Psoas muscle (tissue), 7 donors: ENCODE measurements at regions not wholly inside any gene's neighbourhood (a gene's known extent, or its start where the extent isn't known, plus 50 kb on each side); places are given as distances from the start of the nearest gene placed in this dataset.

Experiments used
- ATAC-seq, 4 donors: fragments of 200-7000 bp; cut with Tn5 transposase; one replicate each; pipeline ENCODE4 v1.9.1; 2020; ENCODE audit warnings: moderate library complexity in 3 of 4, mild to moderate bottlenecking in 2 of 4
- DNase-seq, 2 donors: peaks; one replicate each; pipeline ENCODE4 v3.0.0-alpha.2; 2020
- H3K27ac ChIP-seq: fragments of 200-600 bp; one replicate; pipeline ENCODE4 v1.8.0; 2022
- H3K27me3 ChIP-seq, 3 donors: fragments of 200-600 bp in 1 of 3; one replicate each; pipeline versions ENCODE4 v1.6.1 to v1.8.0; 2013 to 2022; ENCODE audit warnings: low read length in 2 of 3, mild to moderate bottlenecking in 2 of 3, moderate library complexity in 1 of 3; ENCODE audit not compliant: insufficient read depth in 3 of 3
- H3K36me3 ChIP-seq, 2 donors: fragments of 200-600 bp in 1 of 2; one replicate each; pipeline versions ENCODE4 v1.6.1 to v1.8.0; 2013 to 2022; ENCODE audit warnings: low read depth in 1 of 2, mild to moderate bottlenecking in 1 of 2, moderate library complexity in 1 of 2; ENCODE audit not compliant: insufficient read depth in 1 of 2
- H3K4me1 ChIP-seq: fragments of 200-600 bp; one replicate; pipeline ENCODE4 v1.8.0; 2022
- H3K4me3 ChIP-seq: fragments of 200-600 bp; one replicate; pipeline ENCODE4 v1.8.0; 2022; ENCODE audit warnings: mild to moderate bottlenecking
- H3K9me3 ChIP-seq: fragments of 200-600 bp; one replicate; pipeline ENCODE4 v1.8.0; 2022
- WGBS, 3 donors: extraction: QIAGEN DNeasy Blood & Tissue Kit; methylation state at CpG; one replicate each; pipeline versions ENCODE4 v1.1.6 to v1.1.7; 2013; 5-methylcytosine and 5-hydroxymethylcytosine counted together
- intact Hi-C, 2 donors: fragments of 100-400 bp; cut with DNase I; formaldehyde crosslinking; loops; one replicate each; pipeline versions ENCODE4 v1.11.0 to v1.14.2; 2022
- TF ChIP-seq, protein P1 (sequence below): fragments of 200-600 bp; IDR thresholded peaks from one replicate; pipeline ENCODE4 v1.8.0; 2022; ENCODE audit warnings: antibody characterized with exemption
- donor health status: healthy with polysubstance abuse.
- donor health status: DM: no; HTN: no; CAD: no; lungs with moderate emphysema.
- donor health status: Bipolar disorder and iron deficiency.
- donor health status: healthy.
- donor health status: DM: yes; HTN: yes; CAD: no.
- donor health status: DM: no; HTN: no; CAD: no.
- donor health status: DM: yes; HTN: yes; CAD: no.

GRCh38 chr10:108757946-108758345, 1165.4 kb downstream of the XPNPEP1 start:
- no peak overlapping the region for H3K4me3 ChIP-seq
- 56 to 67% (median 59%) methylated on average over 1 of the region's 1 CpG for WGBS, 3 donors
- no peaks in the 10 kb centered on the region for H3K36me3 ChIP-seq
- no peaks in the 10 kb centered on the region for H3K4me1 ChIP-seq
- no peak for DNase-seq
- H3K9me3 ChIP-seq: no peaks in the 10 kb centered on the region
- no peak overlapping the region for H3K27ac ChIP-seq
- intact Hi-C loops: no loop called here
- TF ChIP-seq, protein P1, sequence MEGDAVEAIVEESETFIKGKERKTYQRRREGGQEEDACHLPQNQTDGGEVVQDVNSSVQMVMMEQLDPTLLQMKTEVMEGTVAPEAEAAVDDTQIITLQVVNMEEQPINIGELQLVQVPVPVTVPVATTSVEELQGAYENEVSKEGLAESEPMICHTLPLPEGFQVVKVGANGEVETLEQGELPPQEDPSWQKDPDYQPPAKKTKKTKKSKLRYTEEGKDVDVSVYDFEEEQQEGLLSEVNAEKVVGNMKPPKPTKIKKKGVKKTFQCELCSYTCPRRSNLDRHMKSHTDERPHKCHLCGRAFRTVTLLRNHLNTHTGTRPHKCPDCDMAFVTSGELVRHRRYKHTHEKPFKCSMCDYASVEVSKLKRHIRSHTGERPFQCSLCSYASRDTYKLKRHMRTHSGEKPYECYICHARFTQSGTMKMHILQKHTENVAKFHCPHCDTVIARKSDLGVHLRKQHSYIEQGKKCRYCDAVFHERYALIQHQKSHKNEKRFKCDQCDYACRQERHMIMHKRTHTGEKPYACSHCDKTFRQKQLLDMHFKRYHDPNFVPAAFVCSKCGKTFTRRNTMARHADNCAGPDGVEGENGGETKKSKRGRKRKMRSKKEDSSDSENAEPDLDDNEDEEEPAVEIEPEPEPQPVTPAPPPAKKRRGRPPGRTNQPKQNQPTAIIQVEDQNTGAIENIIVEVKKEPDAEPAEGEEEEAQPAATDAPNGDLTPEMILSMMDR: no peak
- H3K27me3 ChIP-seq: no peaks in the 10 kb centered on the region
- no peak for ATAC-seq

DNA sequence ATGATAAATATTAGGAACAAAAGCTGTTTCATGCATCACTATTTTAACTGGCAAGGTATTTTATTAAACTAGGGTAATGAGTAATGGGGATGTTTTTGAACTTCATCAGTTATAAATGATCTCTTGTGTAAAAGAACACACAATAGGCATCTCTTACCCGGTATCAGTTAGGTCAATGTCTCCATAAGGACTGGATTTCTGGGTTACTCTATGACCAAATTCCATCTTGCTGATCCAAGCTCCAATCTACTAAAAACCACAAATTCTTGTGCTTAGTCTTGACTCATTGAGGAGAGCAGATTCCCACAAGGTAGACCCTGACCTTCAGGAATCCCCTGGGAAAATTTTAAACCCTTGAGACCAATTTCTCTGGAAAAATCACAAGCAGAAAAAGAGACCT, 1167.7 kb downstream of the XPNPEP1 start:
- Histone ChIP-seq H3K4me3 (no peak overlapping the region), H3K36me3 (no peaks in the 10 kb centered on the region), H3K27me3 (no peaks in the 10 kb centered on the region), H3K9me3 (no peaks in the 10 kb centered on the region), H3K27ac (no peak overlapping the region), H3K4me1 (no peaks in the 10 kb centered on the region)
- DNase-seq (no peak), ATAC-seq (no peak)
- intact Hi-C loops: no loop called here
- 82 to 85% (median 85%) methylated on average over 1 of the region's 1 CpG for WGBS, 3 donors
- TF ChIP-seq, protein P1: no peak

GRCh38 chr10:108753326-108753725, 1170.0 kb downstream of the XPNPEP1 start:
- WGBS, 3 donors: 23 to 39% (median 35%) methylated on average over 2 of the region's 2 CpGs
- ATAC-seq: no peak
- Histone ChIP-seq H3K27ac (no peak overlapping the region), H3K36me3 (no peaks in the 10 kb centered on the region), H3K27me3 (no peaks in the 10 kb centered on the region), H3K4me1 (no peaks in the 10 kb centered on the region), H3K4me3 (no peak overlapping the region), H3K9me3 (no peaks in the 10 kb centered on the region)
- TF ChIP-seq, protein P1: no peak
- intact Hi-C loops: no loop called here
- no peak for DNase-seq

GRCh38 chr10:108749042-108749441, 1174.3 kb downstream of the XPNPEP1 start:
- Histone ChIP-seq H3K4me1 (no peaks in the 10 kb centered on the region), H3K9me3 (no peaks in the 10 kb centered on the region), H3K27ac (no peak overlapping the region), H3K4me3 (no peak overlapping the region), H3K27me3 (no peaks in the 10 kb centered on the region), H3K36me3 (no peaks in the 10 kb centered on the region)
- intact Hi-C loops: loop anchor here in 1 of 2 donors (10.0 kb wide), 1 partner anchor 1914 kb away; no protein-coding TSS in a partner anchor
- DNase-seq (no peak), ATAC-seq (no peak)
- TF ChIP-seq, protein P1: no peak

DNA sequence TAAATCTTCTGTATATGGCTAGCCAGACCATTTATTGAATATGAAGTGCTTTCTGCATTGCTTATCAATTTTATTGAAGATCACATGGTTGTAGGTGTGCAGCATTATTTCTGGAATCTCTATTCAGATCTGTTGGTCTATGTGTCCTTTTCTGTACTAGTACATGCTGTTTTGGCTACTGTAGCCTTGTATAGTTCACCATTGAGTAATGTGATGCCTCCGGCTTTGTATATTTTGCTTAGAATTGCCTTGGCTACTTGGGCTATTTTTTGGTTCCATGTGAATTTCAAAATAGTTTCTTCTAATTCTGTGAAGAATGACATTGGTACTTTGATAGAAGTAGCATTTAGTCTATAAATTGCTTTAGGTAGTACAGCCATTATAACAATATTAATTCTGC, 1187.2 kb downstream of the XPNPEP1 start:
- DNase-seq: no peak
- Histone ChIP-seq H3K9me3 (no peaks in the 10 kb centered on the region), H3K36me3 (no peaks in the 10 kb centered on the region), H3K4me1 (no peaks in the 10 kb centered on the region), H3K27ac (no peak overlapping the region), H3K4me3 (no peak overlapping the region), H3K27me3 (no peaks in the 10 kb centered on the region)
- 83 to 92% (median 89%) methylated on average over 1 of the region's 1 CpG for WGBS, 3 donors
- TF ChIP-seq, protein P1: no peak
- ATAC-seq: no peak
- intact Hi-C loops: no loop called here
